Activated CD4-positive, alpha-beta T cell treated with anti-CD3 and anti-CD28 coated beads, Interleukin-2, Interleukin-4, amounts not matched to agents 100 ng/mL and 50 ng/mL, durations not matched to agents 16 hours and 8 hours (primary cell): ENCODE measurements at regions not wholly inside any gene's neighbourhood (a gene's known extent, or its start where the extent isn't known, plus 50 kb on each side); places are given as distances from the start of the nearest gene placed in this dataset.
"Not testable (repeated sequence)": the region's sequence is repeated elsewhere in the genome, so short reads cannot be mapped to it uniquely, and the experiment has no call there.

Source experiments
- DNase-seq: peaks from one replicate; pipeline ENCODE4 v3.0.0-alpha.2; 2020; ENCODE audit warnings: low spot score

- DNase-seq = not testable (repeated sequence)
These were observed 627.4 kb downstream of the SPATA31A7 start for GRCh38 chr9:61817127-61817705.

- peak; percentile 87 for DNase-seq
These were observed 663.9 kb downstream of the SPATA31A7 start for GRCh38 chr9:61853624-61854259.

- not testable (repeated sequence) for DNase-seq
These were observed 664.4 kb downstream of the SPATA31A7 start for GRCh38 chr9:61854260-61854640.

- DNase-seq = not testable (repeated sequence)
These were observed 666.4 kb downstream of the SPATA31A7 start for GRCh38 chr9:61856283-61856682.

- DNase-seq = not testable (repeated sequence)
These were observed 667.1 kb downstream of the SPATA31A7 start for GRCh38 chr9:61856858-61857453.

GRCh38 chr9:61857709-61858351, 668.0 kb downstream of the SPATA31A7 start:
- not testable (repeated sequence) for DNase-seq

GRCh38 chr9:61862431-61862971, 672.7 kb downstream of the SPATA31A7 start:
- DNase-seq = peak; percentile 46

GRCh38 chr9:61864463-61864862, 674.6 kb downstream of the SPATA31A7 start:
- DNase-seq = not testable (repeated sequence)

GRCh38 chr9:61868965-61869364, 679.1 kb downstream of the SPATA31A7 start:
- DNase-seq = not testable (repeated sequence)

- DNase-seq = not testable (repeated sequence)
These were observed 682.5 kb downstream of the SPATA31A7 start for GRCh38 chr9:61872329-61872728.
